ENCODE measurements at regions not wholly inside any gene's neighbourhood (a gene's known extent, or its start where the extent isn't known, plus 50 kb on each side); places are given as distances from the start of the nearest gene placed in this dataset.
"Not testable (repeated sequence)": the region's sequence is repeated elsewhere in the genome, so short reads cannot be mapped to it uniquely, and the experiment has no call there.

- Mint-ChIP-seq H3K27ac (no peak overlapping the region), H3K27me3 (ENCODE audit: low read depth in 3 of 3) (no peaks in the 10 kb centered on the region), H3K4me3 (no peak overlapping the region), H3K4me1 (no peaks in the 10 kb centered on the region), H3K9me3 (peaks cover 10 to 58% (median 39%) of the 10 kb centered on the region in 6 donors), H3K36me3 (peaks cover 0 to 8% (median 0%) of the 10 kb centered on the region in 3 donors)
- no peak for DNase-seq
Observed at GRCh38 chr3:88713233-88713691, 394.2 kb upstream of the EPHA3 start.

DNA sequence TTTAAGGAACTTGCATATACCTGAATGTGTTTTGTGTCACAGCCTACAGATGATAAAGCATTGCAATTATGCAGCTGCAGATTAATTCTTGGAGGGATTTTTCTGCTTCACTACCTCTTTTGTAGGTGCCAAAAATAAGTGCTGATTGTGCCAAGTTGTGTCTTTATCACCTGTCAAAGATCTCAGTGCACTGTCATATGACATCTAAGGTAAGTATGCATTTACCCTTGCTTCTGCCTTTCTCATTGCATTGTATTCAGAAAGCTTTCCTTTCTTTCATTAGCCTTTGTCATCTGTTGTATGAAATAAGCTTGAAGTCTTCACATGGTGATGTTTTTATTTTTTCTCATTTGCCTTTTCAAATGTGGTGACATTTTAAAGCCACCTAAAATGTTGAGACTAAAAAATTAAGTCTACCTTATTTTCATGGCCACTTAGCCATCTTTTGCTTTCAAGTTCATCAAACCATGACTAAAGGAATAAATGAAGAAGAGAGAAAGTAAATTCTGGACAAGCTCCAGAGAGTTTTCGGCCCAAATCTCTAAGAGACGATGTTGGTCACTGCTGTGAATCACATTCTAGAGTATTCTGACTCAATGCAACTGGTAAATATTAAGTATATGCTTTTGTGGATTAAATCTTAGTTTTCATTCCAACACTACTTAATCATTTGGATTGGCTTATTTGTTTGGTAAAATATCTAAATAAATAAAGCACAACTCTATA lies 381.8 kb upstream of the EPHA3 start:
- peaks cover 0 to 2% (median 1%) of the 10 kb centered on the region in 3 donors for H3K27me3 Mint-ChIP-seq (ENCODE audit: low read depth in 3 of 3)
- H3K27ac Mint-ChIP-seq, result no peak overlapping the region
- peaks cover 8 to 37% (median 25%) of the 10 kb centered on the region in 6 donors for H3K9me3 Mint-ChIP-seq
- peaks cover 0 to 7% (median 0%) of the 10 kb centered on the region in 3 donors for H3K36me3 Mint-ChIP-seq
- DNase-seq, result no peak
- no peaks in the 10 kb centered on the region for H3K4me1 Mint-ChIP-seq
- H3K4me3 Mint-ChIP-seq, result no peak overlapping the region

DNA sequence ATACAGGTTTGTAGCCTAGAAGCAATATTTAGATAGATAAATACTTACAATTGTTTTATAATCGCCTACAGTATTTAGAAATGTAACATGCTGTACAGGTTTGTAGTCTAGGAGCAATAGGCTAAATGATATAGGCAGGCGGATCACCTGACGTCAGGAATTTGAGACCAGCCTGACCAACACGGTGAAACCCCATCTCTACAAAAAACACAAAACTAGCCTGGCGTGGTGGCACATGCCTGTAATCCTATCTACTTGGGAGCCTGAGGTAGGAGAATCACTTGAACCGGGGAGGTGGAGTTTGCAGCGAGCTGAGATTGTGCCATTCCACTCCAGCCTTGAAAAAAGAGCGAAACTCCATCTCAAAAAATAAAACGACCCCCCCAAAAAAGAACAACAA lies 375.2 kb upstream of the EPHA3 start:
- H3K4me3 Mint-ChIP-seq, result no peak overlapping the region
- no peaks in the 10 kb centered on the region for H3K4me1 Mint-ChIP-seq
- no peaks in the 10 kb centered on the region for H3K27me3 Mint-ChIP-seq (ENCODE audit: low read depth in 3 of 3)
- peaks cover 10 to 35% (median 24%) of the 10 kb centered on the region in 6 donors for H3K9me3 Mint-ChIP-seq
- H3K36me3 Mint-ChIP-seq, result peaks cover 0 to 10% (median 0%) of the 10 kb centered on the region in 3 donors
- DNase-seq, result no peak
- no peak overlapping the region for H3K27ac Mint-ChIP-seq

DNA sequence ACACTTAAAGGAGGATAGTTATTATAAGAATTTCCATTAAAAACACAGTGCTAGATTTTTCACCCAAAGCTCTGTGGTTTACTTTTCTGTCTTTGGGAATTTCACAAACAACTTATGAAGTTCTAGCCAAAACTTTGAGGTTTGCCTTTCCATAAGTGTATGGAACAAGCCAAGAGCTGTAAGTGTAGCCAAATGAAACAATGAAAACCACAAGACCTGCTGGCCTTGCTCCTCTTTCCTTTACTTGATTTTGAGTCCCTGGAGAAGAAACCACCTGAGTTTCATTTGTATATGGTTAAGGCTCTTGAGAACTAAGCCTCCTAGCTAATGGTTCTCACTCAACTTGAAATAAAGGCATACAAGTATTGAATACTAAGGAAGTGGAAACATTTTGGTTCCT lies 365.3 kb upstream of the EPHA3 start:
- H3K4me3 Mint-ChIP-seq, result no peak overlapping the region

GRCh38 chr3:88742674-88743507 lies 364.5 kb upstream of the EPHA3 start:
- Mint-ChIP-seq H3K27ac (no peak overlapping the region), H3K27me3 (ENCODE audit: low read depth in 3 of 3) (peaks cover 0 to 2% (median 0%) of the 10 kb centered on the region in 3 donors), H3K9me3 (peaks cover 15 to 49% (median 20%) of the 10 kb centered on the region in 6 donors), H3K36me3 (peaks cover 0 to under 1% (median 0%) of the 10 kb centered on the region in 3 donors), H3K4me1 (no peaks in the 10 kb centered on the region), H3K4me3 (no peak overlapping the region)
- no peak for DNase-seq

More for the DNA sequence above, 365.3 kb upstream of the EPHA3 start:
- Mint-ChIP-seq H3K4me1 (no peaks in the 10 kb centered on the region), H3K9me3 (peaks cover 18 to 54% (median 22%) of the 10 kb centered on the region in 6 donors), H3K36me3 (no peaks in the 10 kb centered on the region), H3K27ac (no peak overlapping the region), H3K27me3 (ENCODE audit: low read depth in 3 of 3) (peaks cover 0 to 2% (median 0%) of the 10 kb centered on the region in 3 donors)
- no peak for DNase-seq

DNA sequence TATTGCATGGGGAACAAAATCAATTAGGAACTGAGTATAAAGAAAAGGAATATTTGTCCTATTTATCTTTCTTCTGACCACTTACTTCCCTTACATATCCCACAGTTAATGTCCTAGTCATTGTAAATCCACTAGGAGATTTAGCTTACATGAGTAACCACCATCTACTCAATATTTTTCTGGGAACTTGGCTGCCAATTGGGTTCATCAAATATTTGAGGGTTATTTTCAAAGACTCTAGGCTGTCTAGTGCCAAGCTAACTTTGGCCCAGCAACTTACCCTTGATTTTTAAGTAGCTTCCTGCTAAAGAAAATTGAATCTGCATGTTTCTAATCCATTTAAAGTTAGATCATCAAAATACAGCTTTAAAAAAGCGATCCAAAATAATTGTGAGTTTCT lies 362.5 kb upstream of the EPHA3 start:
- DNase-seq, result no peak
- peaks cover 0 to 4% (median 0%) of the 10 kb centered on the region in 3 donors for H3K36me3 Mint-ChIP-seq

GRCh38 chr3:88747145-88747544 lies 360.3 kb upstream of the EPHA3 start:
- not testable (repeated sequence) for H3K4me1 Mint-ChIP-seq; H3K4me3 Mint-ChIP-seq; H3K36me3 Mint-ChIP-seq; H3K27ac Mint-ChIP-seq; H3K27me3 Mint-ChIP-seq (ENCODE audit: low read depth in 3 of 3); DNase-seq
- H3K9me3 Mint-ChIP-seq, result peaks cover 17 to 64% (median 32%) of the 10 kb centered on the region in 6 donors

More for the DNA sequence above, 362.5 kb upstream of the EPHA3 start:
- Mint-ChIP-seq H3K4me1 (no peaks in the 10 kb centered on the region), H3K9me3 (peaks cover 17 to 63% (median 31%) of the 10 kb centered on the region in 6 donors), H3K4me3 (no peak overlapping the region), H3K27ac (no peak overlapping the region), H3K27me3 (ENCODE audit: low read depth in 3 of 3) (peaks cover 0 to 2% (median 0%) of the 10 kb centered on the region in 3 donors)

GRCh38 chr3:88758676-88759075 lies 348.7 kb upstream of the EPHA3 start:
- DNase-seq, result no peak
- H3K4me3 Mint-ChIP-seq, result no peak overlapping the region
- no peaks in the 10 kb centered on the region for H3K36me3 Mint-ChIP-seq
- no peaks in the 10 kb centered on the region for H3K4me1 Mint-ChIP-seq
- no peak overlapping the region for H3K27ac Mint-ChIP-seq
- no peaks in the 10 kb centered on the region for H3K27me3 Mint-ChIP-seq (ENCODE audit: low read depth in 3 of 3)
- H3K9me3 Mint-ChIP-seq, result peaks cover 10 to 55% (median 15%) of the 10 kb centered on the region in 6 donors

GRCh38 chr3:88767746-88768145 lies 339.7 kb upstream of the EPHA3 start:
- no peaks in the 10 kb centered on the region for H3K36me3 Mint-ChIP-seq
- H3K27ac Mint-ChIP-seq, result no peak overlapping the region
- no peaks in the 10 kb centered on the region for H3K4me1 Mint-ChIP-seq
- H3K27me3 Mint-ChIP-seq (ENCODE audit: low read depth in 3 of 3), result peaks cover 0 to 1% (median 0%) of the 10 kb centered on the region in 3 donors
- peaks cover 12 to 73% (median 44%) of the 10 kb centered on the region in 6 donors for H3K9me3 Mint-ChIP-seq
- DNase-seq, result no peak
- no peak overlapping the region for H3K4me3 Mint-ChIP-seq

- Mint-ChIP-seq H3K27me3 (ENCODE audit: low read depth in 3 of 3) (no peaks in the 10 kb centered on the region), H3K4me1 (no peaks in the 10 kb centered on the region), H3K27ac (no peak overlapping the region), H3K36me3 (no peaks in the 10 kb centered on the region), H3K9me3 (peaks cover 9 to 77% (median 44%) of the 10 kb centered on the region in 6 donors), H3K4me3 (no peak overlapping the region)
- DNase-seq, result no peak
Observed at GRCh38 chr3:88773766-88774165, 333.7 kb upstream of the EPHA3 start.

- H3K4me3 Mint-ChIP-seq, result no peak overlapping the region
- H3K27me3 Mint-ChIP-seq (ENCODE audit: low read depth in 3 of 3), result no peaks in the 10 kb centered on the region
- no peaks in the 10 kb centered on the region for H3K36me3 Mint-ChIP-seq
- peaks cover 9 to 67% (median 37%) of the 10 kb centered on the region in 6 donors for H3K9me3 Mint-ChIP-seq
- H3K4me1 Mint-ChIP-seq, result no peaks in the 10 kb centered on the region
- no peak overlapping the region for H3K27ac Mint-ChIP-seq
- DNase-seq, result no peak
Observed at GRCh38 chr3:88775026-88775690, 332.3 kb upstream of the EPHA3 start.

DNA sequence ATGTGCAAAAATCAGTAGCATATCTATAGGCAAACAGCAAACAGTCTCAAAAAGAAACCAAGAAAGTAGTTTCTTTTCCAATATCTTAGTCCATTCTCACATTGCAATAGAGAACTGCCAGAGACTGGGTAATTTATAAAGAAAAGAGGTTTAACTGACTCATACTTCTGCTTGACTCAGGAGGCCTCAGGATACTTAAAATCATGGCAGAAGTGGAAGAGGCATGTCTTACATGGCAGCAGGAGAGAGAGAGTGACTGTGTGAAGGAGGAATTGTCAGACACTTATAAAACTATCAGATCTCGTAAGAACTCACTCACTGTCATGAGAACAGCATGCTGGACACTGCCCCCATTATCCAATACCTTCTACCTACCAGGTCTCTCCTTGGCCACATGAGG lies 327.9 kb upstream of the EPHA3 start:
- H3K9me3 Mint-ChIP-seq, result peaks cover 5 to 54% (median 39%) of the 10 kb centered on the region in 6 donors
- no peaks in the 10 kb centered on the region for H3K4me1 Mint-ChIP-seq
- H3K27ac Mint-ChIP-seq, result no peak overlapping the region
- no peak overlapping the region for H3K4me3 Mint-ChIP-seq
- no peaks in the 10 kb centered on the region for H3K27me3 Mint-ChIP-seq (ENCODE audit: low read depth in 3 of 3)
- H3K36me3 Mint-ChIP-seq, result peaks cover 0 to 6% (median 0%) of the 10 kb centered on the region in 3 donors
- DNase-seq, result no peak

DNA sequence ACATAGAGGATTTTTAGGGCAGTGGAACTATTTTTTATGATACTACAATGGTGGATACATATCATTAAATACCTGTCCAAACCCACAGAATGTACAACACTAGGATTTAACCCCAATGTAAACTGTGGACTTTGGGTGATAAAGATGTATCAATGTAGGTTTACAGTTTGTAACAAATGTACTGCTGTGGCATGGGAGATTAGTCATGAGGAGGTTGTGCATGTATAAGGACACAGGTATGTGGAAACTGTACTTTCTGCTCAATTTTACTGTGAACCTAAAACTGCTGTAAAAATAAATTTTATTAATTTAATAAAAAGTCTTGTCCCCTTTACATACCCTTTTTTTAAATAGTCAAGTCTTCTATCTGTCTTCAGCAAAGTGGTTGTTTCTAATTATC lies 322.5 kb upstream of the EPHA3 start:
- no peak overlapping the region for H3K4me3 Mint-ChIP-seq
- peaks cover 0 to 6% (median 0%) of the 10 kb centered on the region in 3 donors for H3K36me3 Mint-ChIP-seq
- peaks cover 0 to 2% (median 2%) of the 10 kb centered on the region in 3 donors for H3K27me3 Mint-ChIP-seq (ENCODE audit: low read depth in 3 of 3)
- H3K9me3 Mint-ChIP-seq, result peaks cover 14 to 52% (median 27%) of the 10 kb centered on the region in 6 donors
- DNase-seq, result no peak
- no peaks in the 10 kb centered on the region for H3K4me1 Mint-ChIP-seq
- no peak overlapping the region for H3K27ac Mint-ChIP-seq

Measured in immature natural killer cell (primary cell).